ENCODE measurements at regions not wholly inside any gene's neighbourhood (a gene's known extent, or its start where the extent isn't known, plus 50 kb on each side); places are given as distances from the start of the nearest gene placed in this dataset. TPM values are rescaled to one million over a fixed set of nuclear protein-coding genes. Genes with fewer than 3 reads are reported as not detected.

DNA sequence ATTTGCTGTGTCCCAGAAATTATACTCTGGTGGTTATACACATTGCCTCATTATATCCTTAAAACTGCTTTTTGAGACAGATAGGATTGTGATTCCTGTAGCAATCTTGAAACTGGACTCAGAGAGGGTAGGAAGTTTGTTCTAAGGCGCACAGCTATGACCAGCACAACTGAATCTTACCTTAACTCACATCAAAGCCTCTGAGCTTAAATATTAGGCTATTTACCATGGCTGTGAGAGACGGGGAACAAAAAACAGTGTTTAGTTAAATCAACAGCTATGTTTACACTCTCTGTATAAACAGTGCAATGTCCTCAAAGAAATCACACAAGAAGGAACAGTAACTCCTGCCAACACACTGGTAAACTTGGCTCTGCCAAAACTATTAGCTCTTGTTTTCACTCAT, 50.9 kb upstream of the TUT7 start:
- peaks cover 13% of the 10 kb centered on the region for H3K4me1 Mint-ChIP-seq
- Histone ChIP-seq H3K27ac (ENCODE audit: low read depth in 1 of 2, low read length in 2 of 2) (no peak overlapping the region), H3K79me2 (ENCODE audit: insufficient read depth, low read length) (no peaks in the 10 kb centered on the region), H3K4me2 (replicated peaks; ENCODE audit: extremely low read depth, low read length, poor library complexity, severe bottlenecking) (no peak overlapping the region), H3K27me3 (ENCODE audit: control insufficient read depth in 2 of 2, insufficient read depth in 2 of 2, low read length in 2 of 2) (no peaks in the 10 kb centered on the region), H2AFZ (ENCODE audit: insufficient read depth, low read depth, low read length, poor library complexity, severe bottlenecking) (no peak overlapping the region), H3K4me3 (replicated peaks in 1 of 3; ENCODE audit: low read depth in 2 of 3, low read length in 3 of 3) (no peak overlapping the region), H4K20me1 (ENCODE audit: insufficient read depth, low read length) (no peaks in the 10 kb centered on the region), H3K36me3 (replicated peaks in 1 of 2; ENCODE audit: control insufficient read depth in 1 of 2, insufficient read depth in 2 of 2, low read length in 2 of 2) (no peaks in the 10 kb centered on the region), H3K9me3 (replicated peaks in 1 of 2; ENCODE audit: control insufficient read depth in 1 of 2, insufficient read depth in 1 of 2, low read length in 2 of 2) (no peaks in the 10 kb centered on the region), H3K9ac (ENCODE audit: insufficient read depth, low read length, poor library complexity, severe bottlenecking) (no peak overlapping the region), H3K4me1 (ENCODE audit: control insufficient read depth in 1 of 2, insufficient read depth in 2 of 2, low read length in 2 of 2) (peaks cover 8 to 10% of the 10 kb centered on the region in 2 donors)
- no peak for DNase-seq
- TF ChIP-seq, protein P1, sequence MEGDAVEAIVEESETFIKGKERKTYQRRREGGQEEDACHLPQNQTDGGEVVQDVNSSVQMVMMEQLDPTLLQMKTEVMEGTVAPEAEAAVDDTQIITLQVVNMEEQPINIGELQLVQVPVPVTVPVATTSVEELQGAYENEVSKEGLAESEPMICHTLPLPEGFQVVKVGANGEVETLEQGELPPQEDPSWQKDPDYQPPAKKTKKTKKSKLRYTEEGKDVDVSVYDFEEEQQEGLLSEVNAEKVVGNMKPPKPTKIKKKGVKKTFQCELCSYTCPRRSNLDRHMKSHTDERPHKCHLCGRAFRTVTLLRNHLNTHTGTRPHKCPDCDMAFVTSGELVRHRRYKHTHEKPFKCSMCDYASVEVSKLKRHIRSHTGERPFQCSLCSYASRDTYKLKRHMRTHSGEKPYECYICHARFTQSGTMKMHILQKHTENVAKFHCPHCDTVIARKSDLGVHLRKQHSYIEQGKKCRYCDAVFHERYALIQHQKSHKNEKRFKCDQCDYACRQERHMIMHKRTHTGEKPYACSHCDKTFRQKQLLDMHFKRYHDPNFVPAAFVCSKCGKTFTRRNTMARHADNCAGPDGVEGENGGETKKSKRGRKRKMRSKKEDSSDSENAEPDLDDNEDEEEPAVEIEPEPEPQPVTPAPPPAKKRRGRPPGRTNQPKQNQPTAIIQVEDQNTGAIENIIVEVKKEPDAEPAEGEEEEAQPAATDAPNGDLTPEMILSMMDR (IDR thresholded peaks at IDR 0.05): no peak
- intact Hi-C loops (cut with micrococcal nuclease): no loop called here
- H3K9me3 Mint-ChIP-seq: no peaks in the 10 kb centered on the region
- 100% methylated on average over 1 of the region's 2 CpGs for WGBS (ENCODE audit: insufficient coverage)
- no peaks in the 10 kb centered on the region for H3K36me3 Mint-ChIP-seq
- H3K27me3 Mint-ChIP-seq (ENCODE audit: low read depth in 3 of 3): peaks cover 10 to 24% (median 13%) of the 10 kb centered on the region in 3 donors
- peak overlapping the region in 1 of 2 donors; percentile 16 for H3K4me3 Mint-ChIP-seq
- H3K27ac Mint-ChIP-seq: no peak overlapping the region

Small RNAs in the stretch of these regions (small RNA-seq; reads per million reads assigned to genes)
- not detected for gene AL158828.1 (ENCODE audit: insufficient read length, low read depth)
- gene RNU2-36P (ENCODE audit: insufficient read length, low read depth): 26.7 reads per million, percentile 90 among the genes with 10 or more reads in this experiment

Measured in CD14-positive monocyte (primary cell).